Endothelial cell of umbilical vein (primary cell): ENCODE measurements at regions not wholly inside any gene's neighbourhood (a gene's known extent, or its start where the extent isn't known, plus 50 kb on each side); places are given as distances from the start of the nearest gene placed in this dataset.

Source experiments
- BruUV-seq: library from RNA; stranded (reverse); fragments of 400-500 nt; replicated peaks from 2 replicates; lab custom pipeline; 2021; lab: Mats Ljungman, UMichigan
- CTCF ChIA-PET: fragments of 300-600, 350-600 bp; sonication (Branson Sonifier 250); formaldehyde crosslinking; loops from one replicate; lab custom pipeline; 2021; ENCODE audit warnings: antibody characterized with exemption, inconsistent platforms; lab: Charles Lee
- POLR2A ChIA-PET: fragments of 300-600, 350-600 bp; sonication (Branson Sonifier 250); formaldehyde crosslinking; loops from one replicate; lab custom pipeline; 2021; ENCODE audit warnings: antibody characterized with exemption, inconsistent platforms; lab: Charles Lee
- DNase-seq: peaks from one replicate; pipeline ENCODE4 v3.0.0-alpha.2; 2011; ENCODE audit warnings: low read depth, low spot score
- FAIRE-seq: peaks from 2 replicates; lab custom pipeline; 2011; peaks lifted over from hg19 to GRCh38; lab: Jason Lieb, UNC
- H2AFZ ChIP-seq: 2 replicates; pipeline ENCODE4 v1.6.0; 2012; ENCODE audit warnings: low read depth, low read length, control low read depth, inconsistent platforms
- H3K27ac ChIP-seq: 2 replicates; pipeline ENCODE4 v1.5.1; 2011; ENCODE audit warnings: low read depth, mild to moderate bottlenecking, control low read depth, low read length, moderate library complexity; ENCODE audit not compliant: insufficient read depth
- H3K27me3 ChIP-seq, 2 experiments: 2 replicates each; pipeline versions ENCODE4 v1.6.0 to v1.6.1; 2011; ENCODE audit warnings: low read length in 2 of 2, mixed read lengths in 1 of 2; ENCODE audit not compliant: control insufficient read depth in 2 of 2, insufficient read depth in 2 of 2
- H3K36me3 ChIP-seq, 2 experiments: 2 replicates in 1 of 2; 3 replicates in 1 of 2; pipeline ENCODE4 v1.5.1; 2011; ENCODE audit warnings: low read length in 2 of 2, mild to moderate bottlenecking in 1 of 2, moderate library complexity in 1 of 2; ENCODE audit not compliant: control insufficient read depth in 2 of 2, insufficient read depth in 2 of 2; ENCODE audit errors: extremely low read depth in 1 of 2
- H3K4me1 ChIP-seq: 3 replicates; pipeline ENCODE4 v1.5.1; 2011; ENCODE audit warnings: mild to moderate bottlenecking, low read length; ENCODE audit not compliant: control insufficient read depth, insufficient read depth; ENCODE audit errors: extremely low read depth
- H3K4me2 ChIP-seq: 2 replicates; pipeline ENCODE4 v1.6.1; 2011; ENCODE audit warnings: low read length, control low read depth, mixed read lengths; ENCODE audit not compliant: insufficient read depth
- H3K4me3 ChIP-seq, 3 experiments: fragments of 200-600 bp in 1 of 3; sonication (generic), shearing (Covaris generic) in 1 of 3; replicated peaks in 1 of 3; 2 replicates each; pipeline ENCODE4 v1.5.1; 2011 to 2016; ENCODE audit warnings: control low read depth in 3 of 3, low read length in 3 of 3, mild to moderate bottlenecking in 2 of 3, inconsistent platforms in 1 of 3, low read depth in 1 of 3, moderate library complexity in 1 of 3; ENCODE audit not compliant: insufficient read depth in 1 of 3
- H3K79me2 ChIP-seq: 2 replicates; pipeline ENCODE4 v1.6.0; 2012; ENCODE audit warnings: low read length, inconsistent platforms; ENCODE audit not compliant: control insufficient read depth, insufficient read depth
- H3K9ac ChIP-seq: replicated peaks from 2 replicates; pipeline ENCODE3; 2011; ENCODE audit warnings: low read length, control low read depth; ENCODE audit not compliant: insufficient read depth; ENCODE audit errors: extremely low read depth
- H3K9me1 ChIP-seq: replicated peaks from 3 replicates; pipeline ENCODE4 v1.6.0; 2011; ENCODE audit warnings: mild to moderate bottlenecking, low read length; ENCODE audit not compliant: control insufficient read depth, insufficient read depth; ENCODE audit errors: extremely low read depth
- H3K9me3 ChIP-seq: replicated peaks from 2 replicates; pipeline ENCODE4 v1.5.1; 2012; ENCODE audit warnings: low read length, inconsistent platforms; ENCODE audit not compliant: control insufficient read depth, insufficient read depth
- H4K20me1 ChIP-seq: replicated peaks from 2 replicates; pipeline ENCODE3; 2011; ENCODE audit warnings: mild to moderate bottlenecking, low read length; ENCODE audit not compliant: control insufficient read depth, insufficient read depth; ENCODE audit errors: extremely low read depth
- CTCF ChIP-seq, 2 donors: IDR thresholded peaks; 1 replicate in 1 of 2; 2 replicates in 1 of 2; pipeline ENCODE4 v1.5.1; 2011; ENCODE audit warnings: low read length in 2 of 2, mild to moderate bottlenecking in 2 of 2, moderate library complexity in 2 of 2, control low read depth in 1 of 2, inconsistent platforms in 1 of 2, low read depth in 1 of 2; ENCODE audit not compliant: insufficient read depth in 1 of 2; ENCODE audit errors: extremely low read depth in 1 of 2
- EZH2 ChIP-seq: IDR thresholded peaks from 2 replicates; pipeline ENCODE4 v1.6.1; 2012; ENCODE audit warnings: borderline replicate concordance, low read depth, mild to moderate bottlenecking, moderate library complexity, low read length, inconsistent platforms; ENCODE audit not compliant: severe bottlenecking
- FOS ChIP-seq: IDR thresholded peaks from 2 replicates; pipeline ENCODE4 v1.6.1; 2011; ENCODE audit warnings: mild to moderate bottlenecking, low read length, moderate library complexity, borderline replicate concordance; ENCODE audit not compliant: insufficient read depth
- GATA2 ChIP-seq: IDR thresholded peaks from 2 replicates; pipeline ENCODE4 v1.7.0; 2011; ENCODE audit warnings: low read depth, mild to moderate bottlenecking, moderate library complexity, mixed read lengths, low read length; ENCODE audit not compliant: insufficient read length, insufficient read depth
- JUN ChIP-seq: IDR thresholded peaks from 2 replicates; pipeline ENCODE4 v1.6.1; 2011; ENCODE audit warnings: borderline replicate concordance, low read depth; ENCODE audit not compliant: insufficient read length, insufficient read depth
- MAX ChIP-seq: IDR thresholded peaks from 2 replicates; pipeline ENCODE4 v1.6.1; 2011; ENCODE audit not compliant: insufficient read depth, insufficient read length
- MYC ChIP-seq: IDR thresholded peaks from one replicate; pipeline ENCODE4 v1.6.1; 2011; ENCODE audit warnings: mild to moderate bottlenecking, low read depth, low read length
- POLR2A ChIP-seq: IDR thresholded peaks from 2 replicates; pipeline ENCODE4 v1.6.1; 2012; ENCODE audit warnings: low read depth, mild to moderate bottlenecking, control low read depth, low read length
- POLR2AphosphoS5 ChIP-seq: IDR thresholded peaks from 2 replicates; pipeline ENCODE4 v1.6.1; 2012; ENCODE audit warnings: low read depth, mild to moderate bottlenecking, control low read depth, low read length, moderate library complexity; ENCODE audit not compliant: insufficient read depth
- dilution Hi-C: fragments of 300-500 bp; cut with MboI; formaldehyde crosslinking; loops from one replicate; pipeline ENCODE4 v1.15.0; 2019; ENCODE audit warnings: low sequenced_read_pairs; ENCODE audit not compliant: extremely low pct_ligation_motif_present
- intact Hi-C: fragments of 100-400 bp; cut with micrococcal nuclease; formaldehyde crosslinking; loops from one replicate; pipeline ENCODE4 v1.10.0; 2022

- peaks cover 5% of the 10 kb centered on the region for H3K9me3 ChIP-seq
- no peak overlapping the region for H3K27ac ChIP-seq
- H3K79me2 ChIP-seq = no peaks in the 10 kb centered on the region
- intact Hi-C loops (no loop called here), dilution Hi-C loops (no loop called here)
- H3K9ac ChIP-seq = no peak overlapping the region
- H3K4me3 ChIP-seq = no peak overlapping the region
- BruUV-seq = no TSS peak
- H2AFZ ChIP-seq = no peak overlapping the region
- POLR2A ChIA-PET = no interaction called here
- no peaks in the 10 kb centered on the region for H3K4me1 ChIP-seq
- DNase-seq (no peak), FAIRE-seq (no peak)
- H3K9me1 ChIP-seq = no peaks in the 10 kb centered on the region
- no peaks in the 10 kb centered on the region for H4K20me1 ChIP-seq
- H3K36me3 ChIP-seq = no peaks in the 10 kb centered on the region
- no peak overlapping the region for H3K4me2 ChIP-seq
- no peaks in the 10 kb centered on the region for H3K27me3 ChIP-seq
- CTCF ChIA-PET = no interaction called here
- TF ChIP-seq EZH2 = no peak
- no peak for TF ChIP-seq MAX
- TF ChIP-seq POLR2A = no peak
- TF ChIP-seq FOS = no peak
- no peak for TF ChIP-seq POLR2AphosphoS5
- TF ChIP-seq MYC = no peak
- TF ChIP-seq CTCF (IDR thresholded peaks at IDR 0.05; ENCODE audit: extremely low read depth in 1 of 2, insufficient read depth in 1 of 2, low read depth in 1 of 2, low read length in 2 of 2) = no peak
- TF ChIP-seq GATA2 = no peak
- no peak for TF ChIP-seq JUN
Measured at GRCh38 chr2:6577960-6578359, 287.7 kb downstream of the CMPK2 start.
